ENCODE measurements at regions not wholly inside any gene's neighbourhood (a gene's known extent, or its start where the extent isn't known, plus 50 kb on each side); places are given as distances from the start of the nearest gene placed in this dataset.
"Not testable (repeated sequence)": the region's sequence is repeated elsewhere in the genome, so short reads cannot be mapped to it uniquely, and the experiment has no call there.

DNA sequence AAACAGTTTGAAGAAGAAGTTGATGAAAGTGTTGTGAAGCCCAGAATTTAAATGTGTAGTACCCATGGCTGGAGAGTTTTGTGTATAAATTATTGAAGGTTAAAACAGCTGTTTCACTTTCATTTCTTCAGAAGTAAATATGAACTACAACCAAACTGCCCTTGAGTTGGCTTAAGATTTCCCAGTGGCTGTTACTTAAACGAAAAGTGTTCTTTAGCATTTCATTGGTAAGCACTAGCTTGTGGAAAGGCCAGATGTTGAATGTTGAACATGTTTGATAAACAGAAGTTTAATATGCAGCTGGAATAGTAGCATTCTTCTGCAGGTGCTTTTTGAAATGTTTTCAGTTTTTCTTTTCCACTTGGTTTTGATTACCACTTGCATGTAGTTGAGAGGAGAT is 83.2 kb upstream of the TNRC6B start:
- ATAC-seq (peak; percentile 45), DNase-seq (no peak)
- peaks cover 63% of the 10 kb centered on the region for H3K4me1 Mint-ChIP-seq
- H3K27ac Mint-ChIP-seq, result peak overlapping the region in 1 of 2 donors; percentile 81
- no peaks in the 10 kb centered on the region for H3K9me3 Mint-ChIP-seq
- H3K27me3 Mint-ChIP-seq, result no peaks in the 10 kb centered on the region
- peak overlapping the region; percentile 70 for H3K4me3 Mint-ChIP-seq

DNA sequence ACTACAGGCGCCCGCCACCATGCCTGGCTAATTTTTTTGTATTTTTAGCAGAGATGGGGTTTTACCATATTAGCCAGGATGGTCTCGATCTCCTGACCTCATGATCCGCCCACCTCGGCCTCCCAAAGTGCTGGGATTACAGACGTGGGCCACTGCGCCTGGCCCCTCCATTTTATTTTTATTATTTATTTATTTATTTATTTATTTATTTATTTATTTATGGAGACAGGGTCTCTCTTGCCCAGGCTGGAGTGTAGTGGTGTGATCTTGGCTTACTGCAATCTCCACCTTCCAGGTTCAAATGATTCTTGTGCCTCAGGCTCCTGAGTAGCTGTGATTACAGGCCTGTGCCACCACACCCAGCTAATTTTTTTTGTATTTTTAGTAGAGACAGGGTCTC is 77.8 kb upstream of the TNRC6B start:
- not testable (repeated sequence) for H3K27me3 Mint-ChIP-seq, H3K9me3 Mint-ChIP-seq, ATAC-seq, DNase-seq, H3K27ac Mint-ChIP-seq, H3K4me3 Mint-ChIP-seq
- peaks cover 51% of the 10 kb centered on the region for H3K4me1 Mint-ChIP-seq

- no peaks in the 10 kb centered on the region for H3K9me3 Mint-ChIP-seq
- peak overlapping the region; percentile 13 to 84 for H3K4me3 Mint-ChIP-seq
- no peaks in the 10 kb centered on the region for H3K27me3 Mint-ChIP-seq
- peak; percentile 66 for ATAC-seq
- H3K27ac Mint-ChIP-seq, result peak overlapping the region; percentile 59 to 88
- no peak for DNase-seq
- H3K4me1 Mint-ChIP-seq, result peaks cover 70% of the 10 kb centered on the region
Measured at GRCh38 chr22:40105755-40106154, 72.0 kb upstream of the TNRC6B start.

DNA sequence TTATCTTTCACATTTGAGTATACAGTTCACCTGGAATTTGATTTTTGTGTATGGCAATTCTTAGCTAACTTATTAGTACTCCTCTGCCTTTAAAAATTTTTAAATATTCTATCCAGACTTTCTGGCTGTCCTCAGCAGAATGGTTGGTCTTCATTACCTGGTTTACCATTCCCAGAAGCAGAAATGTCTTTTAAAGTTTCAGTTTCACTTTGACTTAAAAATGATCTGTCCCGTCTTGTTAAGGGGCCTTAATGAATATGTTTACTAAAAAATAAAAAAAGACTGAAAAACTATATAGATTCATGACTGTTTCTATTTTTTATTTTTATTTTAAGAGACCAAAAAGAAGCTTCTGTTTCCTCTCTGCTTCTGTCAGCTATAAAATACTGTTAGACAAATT is 70.5 kb upstream of the TNRC6B start:
- Mint-ChIP-seq H3K9me3 (no peaks in the 10 kb centered on the region), H3K4me3 (peak overlapping the region; percentile 76 to 84), H3K27ac (peak overlapping the region; percentile 93), H3K4me1 (peaks cover 75% of the 10 kb centered on the region), H3K27me3 (no peaks in the 10 kb centered on the region)
- DNase-seq (no peak), ATAC-seq (no peak)

DNA sequence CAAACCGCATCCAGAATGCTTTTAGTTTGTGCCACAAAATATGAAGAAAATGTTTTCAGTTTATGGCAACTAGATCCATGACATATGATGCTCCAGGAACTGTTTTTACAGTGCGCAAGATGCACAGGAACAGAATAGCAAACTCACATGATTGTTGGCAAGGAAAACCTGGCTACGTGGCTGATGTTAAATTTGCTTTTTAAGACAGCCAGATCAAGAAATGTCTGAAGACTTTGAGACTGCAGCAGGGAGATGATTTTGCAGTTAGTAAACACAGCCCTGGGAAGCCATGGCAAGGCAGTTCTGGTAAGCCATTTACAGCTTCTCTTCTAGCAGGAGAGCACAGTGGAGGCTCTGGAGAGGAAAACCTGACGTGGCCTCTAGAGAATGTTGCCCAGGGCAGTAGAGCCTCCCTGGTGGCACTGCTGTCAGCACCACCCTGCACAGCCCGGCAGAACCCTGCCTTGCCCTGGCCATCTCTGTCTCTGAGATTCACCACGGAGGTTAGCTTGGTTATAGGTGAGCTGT is 69.8 kb upstream of the TNRC6B start:
- DNase-seq, result peak in 1 of 2 donors; percentile 15
- no peaks in the 10 kb centered on the region for H3K27me3 Mint-ChIP-seq
- H3K9me3 Mint-ChIP-seq, result no peaks in the 10 kb centered on the region
- peak overlapping the region; percentile 80 to 88 for H3K27ac Mint-ChIP-seq
- H3K4me1 Mint-ChIP-seq, result peaks cover 81% of the 10 kb centered on the region
- peak overlapping the region; percentile 76 to 84 for H3K4me3 Mint-ChIP-seq
- peak; percentile 81 for ATAC-seq

DNA sequence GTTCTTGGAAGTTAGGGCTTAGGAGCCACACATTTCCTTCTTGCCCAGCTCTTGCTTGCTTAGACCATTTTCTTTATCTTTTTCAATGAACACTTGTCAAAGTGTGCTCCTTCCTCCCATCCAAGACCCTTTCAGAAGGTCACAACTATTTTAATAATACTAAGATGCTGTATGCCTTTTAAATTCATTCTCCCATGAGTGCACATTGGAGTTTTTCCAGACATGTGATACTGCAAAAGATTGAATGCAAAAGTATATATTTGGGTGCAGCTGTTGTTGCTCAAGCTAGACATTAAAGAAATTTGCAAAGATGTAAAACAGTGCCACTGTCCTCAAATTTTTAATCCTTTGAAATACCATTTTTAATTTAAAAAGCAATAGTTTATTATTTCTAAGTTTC is 69.3 kb upstream of the TNRC6B start:
- DNase-seq, result no peak
- peaks cover 81% of the 10 kb centered on the region for H3K4me1 Mint-ChIP-seq
- H3K27ac Mint-ChIP-seq, result no peak overlapping the region
- no peaks in the 10 kb centered on the region for H3K9me3 Mint-ChIP-seq
- no peak for ATAC-seq
- H3K27me3 Mint-ChIP-seq, result no peaks in the 10 kb centered on the region
- H3K4me3 Mint-ChIP-seq, result peak overlapping the region; percentile 76 to 84

- H3K4me1 Mint-ChIP-seq, result peaks cover 86% of the 10 kb centered on the region
- not testable (repeated sequence) for DNase-seq, H3K27ac Mint-ChIP-seq, H3K9me3 Mint-ChIP-seq, H3K27me3 Mint-ChIP-seq, ATAC-seq
- H3K4me3 Mint-ChIP-seq, result peak overlapping the region in 1 of 2 donors; percentile 36
Measured at GRCh38 chr22:40108926-40109325, 68.8 kb upstream of the TNRC6B start.

GRCh38 chr22:40111451-40111850 is 66.3 kb upstream of the TNRC6B start:
- Mint-ChIP-seq H3K27ac (no peak overlapping the region), H3K4me3 (no peak overlapping the region)

GRCh38 chr22:40112595-40112994 is 65.1 kb upstream of the TNRC6B start:
- no peak overlapping the region for H3K27ac Mint-ChIP-seq
- H3K9me3 Mint-ChIP-seq, result no peaks in the 10 kb centered on the region
- ATAC-seq (no peak), DNase-seq (no peak)
- H3K4me3 Mint-ChIP-seq, result no peak overlapping the region
- H3K27me3 Mint-ChIP-seq, result no peaks in the 10 kb centered on the region
- H3K4me1 Mint-ChIP-seq, result peaks cover 90% of the 10 kb centered on the region

More at GRCh38 chr22:40111451-40111850, 66.3 kb upstream of the TNRC6B start:
- DNase-seq (no peak), ATAC-seq (no peak)
- H3K4me1 Mint-ChIP-seq, result peaks cover 90% of the 10 kb centered on the region
- no peaks in the 10 kb centered on the region for H3K9me3 Mint-ChIP-seq
- H3K27me3 Mint-ChIP-seq, result no peaks in the 10 kb centered on the region

- Mint-ChIP-seq H3K27me3 (no peaks in the 10 kb centered on the region), H3K4me1 (peaks cover 90% of the 10 kb centered on the region), H3K27ac (no peak overlapping the region), H3K9me3 (no peaks in the 10 kb centered on the region), H3K4me3 (no peak overlapping the region)
- ATAC-seq, result no peak
- no peak for DNase-seq
Measured at GRCh38 chr22:40113696-40114095, 64.0 kb upstream of the TNRC6B start.

DNA sequence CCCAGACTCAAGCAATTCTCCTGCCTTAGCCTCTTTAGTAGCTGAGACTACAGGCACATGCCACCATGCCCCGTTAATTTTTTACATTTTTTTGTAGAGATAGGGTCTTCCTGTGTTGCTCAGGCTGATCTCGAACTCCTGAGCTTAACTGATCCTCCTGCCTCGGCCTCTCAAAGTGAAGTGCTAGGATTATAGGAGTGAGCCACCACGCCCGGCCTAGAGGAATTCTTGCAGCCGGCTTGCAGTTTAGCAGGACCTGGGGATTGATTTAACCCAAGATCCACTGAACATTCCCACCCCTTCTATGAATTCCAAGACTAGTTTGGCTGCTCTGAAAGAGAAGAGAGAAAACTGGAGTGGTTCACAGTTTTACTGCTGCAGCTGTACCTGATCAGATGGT is 63.3 kb upstream of the TNRC6B start:
- H3K27me3 Mint-ChIP-seq, result no peaks in the 10 kb centered on the region
- ATAC-seq, result no peak
- no peak overlapping the region for H3K27ac Mint-ChIP-seq
- DNase-seq, result no peak
- H3K4me3 Mint-ChIP-seq, result no peak overlapping the region
- peaks cover 88% of the 10 kb centered on the region for H3K4me1 Mint-ChIP-seq
- no peaks in the 10 kb centered on the region for H3K9me3 Mint-ChIP-seq

- DNase-seq, result peak in 1 of 2 donors; percentile 29
- H3K4me1 Mint-ChIP-seq, result peaks cover 95% of the 10 kb centered on the region
- no peaks in the 10 kb centered on the region for H3K9me3 Mint-ChIP-seq
- H3K4me3 Mint-ChIP-seq, result peak overlapping the region; percentile 46 to 61
- H3K27me3 Mint-ChIP-seq, result no peaks in the 10 kb centered on the region
- peak overlapping the region; percentile 48 to 69 for H3K27ac Mint-ChIP-seq
- peak; percentile 84 for ATAC-seq
Measured at GRCh38 chr22:40116496-40117200, 61.1 kb upstream of the TNRC6B start.

DNA sequence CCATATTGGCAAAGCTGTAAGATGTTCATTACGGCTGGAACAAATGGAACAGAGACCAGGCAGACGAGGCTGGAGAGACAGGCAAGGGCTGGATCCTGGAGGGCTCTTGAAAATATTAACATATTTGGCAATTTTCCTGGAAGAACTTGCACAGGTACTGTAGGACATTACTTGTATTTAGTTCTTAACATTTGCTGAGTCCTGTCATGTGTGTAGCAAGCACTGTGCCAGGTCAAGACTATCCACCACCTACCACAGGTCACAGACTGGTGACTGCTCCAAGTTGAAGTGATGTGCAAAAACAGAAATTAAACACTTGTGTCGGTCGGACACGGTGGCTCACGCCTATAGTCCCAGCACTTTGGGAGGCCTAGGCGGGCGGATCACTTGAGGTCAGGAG is 58.7 kb upstream of the TNRC6B start:
- H3K4me3 Mint-ChIP-seq, result no peak overlapping the region
- ATAC-seq, result no peak

DNA sequence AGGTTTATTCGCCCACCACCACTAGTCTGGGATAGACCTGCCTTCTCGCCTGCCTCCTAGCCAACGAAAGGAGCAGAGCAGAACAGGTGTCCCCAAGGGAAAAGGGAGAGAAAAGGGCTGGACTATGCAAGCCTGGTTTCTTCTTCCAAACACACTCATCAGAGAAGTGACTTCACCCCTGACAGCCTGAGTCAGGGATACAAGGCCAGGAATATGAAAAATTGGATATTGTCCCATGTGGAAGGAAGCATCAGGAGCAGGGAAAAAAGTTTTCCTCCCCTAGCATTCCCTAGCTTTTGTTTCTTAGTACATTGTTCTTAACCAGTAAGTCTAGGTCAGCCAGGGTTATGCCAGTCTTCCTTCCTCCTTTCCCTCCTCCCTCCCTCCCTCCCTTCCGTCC is 56.9 kb upstream of the TNRC6B start:
- H3K27me3 Mint-ChIP-seq, result no peaks in the 10 kb centered on the region
- no peak overlapping the region for H3K27ac Mint-ChIP-seq
- DNase-seq, result no peak
- no peaks in the 10 kb centered on the region for H3K9me3 Mint-ChIP-seq
- H3K4me3 Mint-ChIP-seq, result no peak overlapping the region
- H3K4me1 Mint-ChIP-seq, result peaks cover 78% of the 10 kb centered on the region
- ATAC-seq, result no peak

More for the DNA sequence above, 58.7 kb upstream of the TNRC6B start:
- no peak overlapping the region for H3K27ac Mint-ChIP-seq
- H3K27me3 Mint-ChIP-seq, result no peaks in the 10 kb centered on the region
- H3K9me3 Mint-ChIP-seq, result no peaks in the 10 kb centered on the region
- peaks cover 94% of the 10 kb centered on the region for H3K4me1 Mint-ChIP-seq
- DNase-seq, result no peak

DNA sequence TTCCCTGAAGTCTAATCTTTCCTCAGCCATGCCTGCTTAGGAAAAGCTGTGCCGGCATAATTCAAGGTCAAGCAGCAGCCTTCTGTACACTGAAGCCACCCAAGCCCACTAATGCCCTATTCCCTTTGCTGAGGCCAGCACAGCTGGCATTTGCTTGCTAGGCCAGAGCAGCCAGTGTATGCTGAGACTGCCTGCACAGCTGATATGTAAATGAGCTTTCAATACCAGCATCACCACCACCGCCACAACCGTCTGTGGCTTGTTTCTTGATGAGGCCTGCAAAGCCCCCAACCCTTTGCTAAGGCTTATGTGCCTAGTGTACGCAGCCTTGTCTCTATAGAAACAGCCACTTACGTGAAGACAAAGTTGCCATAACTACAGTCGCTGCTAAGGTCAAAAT is 56.3 kb upstream of the TNRC6B start:
- peaks cover 71% of the 10 kb centered on the region for H3K4me1 Mint-ChIP-seq
- H3K27me3 Mint-ChIP-seq, result no peaks in the 10 kb centered on the region
- H3K4me3 Mint-ChIP-seq, result peak overlapping the region in 1 of 2 donors; percentile 48
- no peaks in the 10 kb centered on the region for H3K9me3 Mint-ChIP-seq
- DNase-seq (peak in 1 of 2 donors; percentile 31), ATAC-seq (peak; percentile 79)
- H3K27ac Mint-ChIP-seq, result no peak overlapping the region

DNA sequence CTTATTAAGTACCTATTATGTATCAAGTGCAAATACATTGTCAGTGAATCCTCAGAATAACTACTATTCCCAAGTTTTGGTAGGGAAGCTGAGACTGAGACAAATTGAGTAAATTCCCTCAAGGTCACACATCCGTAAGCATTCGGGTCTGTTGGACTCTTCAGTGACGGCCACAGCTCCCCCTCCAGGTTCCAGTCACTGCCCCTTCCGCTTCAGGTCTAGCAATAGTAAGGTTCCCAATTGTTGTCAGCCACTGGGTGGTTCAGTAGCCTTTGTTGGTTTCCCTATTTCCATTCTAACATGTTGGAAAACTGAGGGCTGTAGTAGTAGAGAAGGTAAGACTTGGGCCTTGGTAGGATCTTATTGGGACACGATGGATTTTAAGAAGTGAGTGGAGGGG is 54.9 kb upstream of the TNRC6B start:
- H3K4me3 Mint-ChIP-seq, result no peak overlapping the region
- ATAC-seq (no peak), DNase-seq (no peak)
- H3K9me3 Mint-ChIP-seq, result no peaks in the 10 kb centered on the region
- no peaks in the 10 kb centered on the region for H3K27me3 Mint-ChIP-seq
- peaks cover 65% of the 10 kb centered on the region for H3K4me1 Mint-ChIP-seq
- peak overlapping the region in 1 of 2 donors; percentile 0 for H3K27ac Mint-ChIP-seq

All from stimulated activated naive CD8-positive, alpha-beta T cell treated with anti-CD3 and anti-CD28 coated beads, Interleukin-15, amount 100 ng/mL, for 72 hours (primary cell).